Upper lobe of left lung (tissue), 6 donors: ENCODE measurements at regions not wholly inside any gene's neighbourhood (a gene's known extent, or its start where the extent isn't known, plus 50 kb on each side); places are given as distances from the start of the nearest gene placed in this dataset.

Experiments
- ATAC-seq, 2 donors: fragments of 200-7000 bp; cut with Tn5 transposase; one replicate each; pipeline ENCODE4 v1.9.1; 2022; ENCODE audit warnings: mild to moderate bottlenecking in 2 of 2, moderate library complexity in 2 of 2; ENCODE audit not compliant: low FRiP score in 2 of 2
- DNase-seq, 2 donors: peaks; one replicate each; pipeline ENCODE4 v3.0.0-alpha.2; 2019 to 2020
- H3K27ac ChIP-seq, 4 donors: fragments of 200-600 bp; sonication (generic); one replicate each; pipeline ENCODE4 v1.5.1; 2016 to 2019
- H3K27me3 ChIP-seq, 4 donors: fragments of 200-600 bp; sonication (generic); one replicate each; pipeline ENCODE4 v1.5.1; 2017 to 2019
- H3K36me3 ChIP-seq, 4 donors: fragments of 200-600 bp; sonication (generic); one replicate each; pipeline ENCODE4 v1.5.1; 2016 to 2019
- H3K4me1 ChIP-seq, 4 donors: fragments of 200-600 bp; sonication (generic); one replicate each; pipeline ENCODE4 v1.5.1; 2018 to 2019
- H3K4me3 ChIP-seq, 4 donors: fragments of 200-600 bp; sonication (generic); one replicate each; pipeline ENCODE4 v1.5.1; 2017 to 2019; ENCODE audit warnings: mild to moderate bottlenecking in 2 of 4, moderate library complexity in 1 of 4
- H3K9me3 ChIP-seq, 4 donors: fragments of 200-600 bp; sonication (generic); one replicate each; pipeline ENCODE4 v1.5.1; 2018 to 2019
- EP300 ChIP-seq, 4 donors: sonication (generic); formaldehyde crosslinking; IDR thresholded peaks; one replicate each; pipeline ENCODE4 v1.5.1; 2017; ENCODE audit warnings: antibody characterized with exemption in 4 of 4, control low read depth in 2 of 4
- POLR2A ChIP-seq, 4 donors: fragments of 450-650 bp; IDR thresholded peaks; one replicate each; pipeline ENCODE4 v1.5.1; 2016 to 2017; ENCODE audit warnings: antibody characterized with exemption in 4 of 4, mild to moderate bottlenecking in 2 of 4
- POLR2AphosphoS5 ChIP-seq, 2 donors: sonication (generic); formaldehyde crosslinking; IDR thresholded peaks; one replicate each; pipeline ENCODE4 v1.5.1; 2017; ENCODE audit warnings: antibody characterized with exemption in 2 of 2
- WGBS, 2 donors: methylation state at CpG; one replicate each; pipeline ENCODE4 v1.1.5; 2017 to 2018; 5-methylcytosine and 5-hydroxymethylcytosine counted together
- TF ChIP-seq, protein P1 (sequence below), 6 experiments: fragments of 450-650 bp in 4 of 6; fragments of 200-600 bp in 2 of 6; sonication (generic) in 2 of 6; IDR thresholded peaks; one replicate each; pipeline ENCODE4 v1.5.1; 2016 to 2019; ENCODE audit warnings: antibody characterized with exemption in 6 of 6
- donor health status: DM: no; HTN: no; CAD: no; lungs with moderate emphysema.
- donor health status: DM: no; HTN: yes; CAD: no; lungs with severe emphysema.

- ATAC-seq, result no peak
- DNase-seq, result no peak
- Histone ChIP-seq H3K36me3 (no peaks in the 10 kb centered on the region), H3K9me3 (peaks cover 5 to 14% (median 9%) of the 10 kb centered on the region in 4 donors), H3K4me1 (peaks cover 0 to 4% (median 0%) of the 10 kb centered on the region in 4 donors), H3K27me3 (no peaks in the 10 kb centered on the region), H3K4me3 (no peak overlapping the region), H3K27ac (no peak overlapping the region)
- WGBS, 2 donors, result 95 to 97% methylated on average over 2 of the region's 2 CpGs
- TF ChIP-seq EP300 (IDR thresholded peaks at IDR 0.05), result no peak
- no peak for TF ChIP-seq POLR2A (IDR thresholded peaks at IDR 0.05)
- TF ChIP-seq, protein P1, sequence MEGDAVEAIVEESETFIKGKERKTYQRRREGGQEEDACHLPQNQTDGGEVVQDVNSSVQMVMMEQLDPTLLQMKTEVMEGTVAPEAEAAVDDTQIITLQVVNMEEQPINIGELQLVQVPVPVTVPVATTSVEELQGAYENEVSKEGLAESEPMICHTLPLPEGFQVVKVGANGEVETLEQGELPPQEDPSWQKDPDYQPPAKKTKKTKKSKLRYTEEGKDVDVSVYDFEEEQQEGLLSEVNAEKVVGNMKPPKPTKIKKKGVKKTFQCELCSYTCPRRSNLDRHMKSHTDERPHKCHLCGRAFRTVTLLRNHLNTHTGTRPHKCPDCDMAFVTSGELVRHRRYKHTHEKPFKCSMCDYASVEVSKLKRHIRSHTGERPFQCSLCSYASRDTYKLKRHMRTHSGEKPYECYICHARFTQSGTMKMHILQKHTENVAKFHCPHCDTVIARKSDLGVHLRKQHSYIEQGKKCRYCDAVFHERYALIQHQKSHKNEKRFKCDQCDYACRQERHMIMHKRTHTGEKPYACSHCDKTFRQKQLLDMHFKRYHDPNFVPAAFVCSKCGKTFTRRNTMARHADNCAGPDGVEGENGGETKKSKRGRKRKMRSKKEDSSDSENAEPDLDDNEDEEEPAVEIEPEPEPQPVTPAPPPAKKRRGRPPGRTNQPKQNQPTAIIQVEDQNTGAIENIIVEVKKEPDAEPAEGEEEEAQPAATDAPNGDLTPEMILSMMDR (IDR thresholded peaks at IDR 0.05), result no peak
- no peak for TF ChIP-seq POLR2AphosphoS5 (IDR thresholded peaks at IDR 0.05)
These were observed 493.7 kb downstream of the ETS1 start for GRCh38 chr11:128093689-128094088.

- peaks cover 5 to 14% (median 9%) of the 10 kb centered on the region in 4 donors for H3K9me3 ChIP-seq
- DNase-seq (no peak), ATAC-seq (no peak)
- H3K36me3 ChIP-seq, result no peaks in the 10 kb centered on the region
- no peak overlapping the region for H3K4me3 ChIP-seq
- H3K27me3 ChIP-seq, result no peaks in the 10 kb centered on the region
- H3K27ac ChIP-seq, result no peak overlapping the region
- H3K4me1 ChIP-seq, result no peaks in the 10 kb centered on the region
- TF ChIP-seq, protein P1 (IDR thresholded peaks at IDR 0.05), result no peak
- no peak for TF ChIP-seq POLR2A (IDR thresholded peaks at IDR 0.05)
- TF ChIP-seq EP300 (IDR thresholded peaks at IDR 0.05), result no peak
- TF ChIP-seq POLR2AphosphoS5 (IDR thresholded peaks at IDR 0.05), result no peak
- 89 to 91% methylated on average over 1 of the region's 1 CpG for WGBS, 2 donors
These were observed 497.4 kb downstream of the ETS1 start for GRCh38 chr11:128089962-128090361.

GRCh38 chr11:128086794-128087193, 500.6 kb downstream of the ETS1 start:
- H3K27me3 ChIP-seq, result no peaks in the 10 kb centered on the region
- H3K36me3 ChIP-seq, result no peaks in the 10 kb centered on the region
- H3K4me1 ChIP-seq, result no peaks in the 10 kb centered on the region
- TF ChIP-seq, protein P1 (IDR thresholded peaks at IDR 0.05), result no peak
- TF ChIP-seq POLR2A (IDR thresholded peaks at IDR 0.05) (no peak), POLR2AphosphoS5 (IDR thresholded peaks at IDR 0.05) (no peak), EP300 (IDR thresholded peaks at IDR 0.05) (no peak)
- ATAC-seq (no peak), DNase-seq (no peak)
- 94% methylated on average over 2 of the region's 2 CpGs for WGBS, 2 donors
- H3K4me3 ChIP-seq, result no peak overlapping the region
- H3K27ac ChIP-seq, result no peak overlapping the region
- peaks cover 5 to 14% (median 9%) of the 10 kb centered on the region in 4 donors for H3K9me3 ChIP-seq

DNA sequence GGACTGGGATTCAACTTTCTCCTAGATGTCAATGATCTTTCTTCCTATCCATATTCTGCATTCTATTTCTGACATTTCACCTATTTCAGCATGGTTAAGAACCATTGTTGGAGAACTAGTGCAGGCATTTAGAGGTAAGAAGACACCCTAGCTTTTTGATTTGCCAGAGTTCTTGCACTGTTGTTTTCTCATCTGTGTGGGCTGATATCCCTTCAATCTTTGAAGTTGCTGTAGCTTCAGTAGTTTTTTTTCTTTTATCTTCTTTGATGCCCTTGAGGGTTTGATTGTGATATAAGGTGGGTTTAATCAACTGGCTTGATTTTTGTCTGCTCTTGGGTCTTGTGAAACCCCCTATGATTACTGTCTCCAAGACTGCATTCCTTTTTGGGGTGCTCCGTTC, 502.1 kb downstream of the ETS1 start:
- ATAC-seq (no peak), DNase-seq (no peak)
- 0 to 40% methylated on average over 1 of the region's 1 CpG for WGBS, 2 donors
- no peak overlapping the region for H3K4me3 ChIP-seq
- no peaks in the 10 kb centered on the region for H3K27me3 ChIP-seq
- no peaks in the 10 kb centered on the region for H3K36me3 ChIP-seq
- no peak overlapping the region for H3K27ac ChIP-seq
- no peaks in the 10 kb centered on the region for H3K4me1 ChIP-seq
- TF ChIP-seq EP300 (IDR thresholded peaks at IDR 0.05) (no peak), POLR2A (IDR thresholded peaks at IDR 0.05) (no peak), POLR2AphosphoS5 (IDR thresholded peaks at IDR 0.05) (no peak)
- TF ChIP-seq, protein P1 (IDR thresholded peaks at IDR 0.05), result no peak
- H3K9me3 ChIP-seq, result peaks cover 5 to 14% (median 8%) of the 10 kb centered on the region in 4 donors

DNA sequence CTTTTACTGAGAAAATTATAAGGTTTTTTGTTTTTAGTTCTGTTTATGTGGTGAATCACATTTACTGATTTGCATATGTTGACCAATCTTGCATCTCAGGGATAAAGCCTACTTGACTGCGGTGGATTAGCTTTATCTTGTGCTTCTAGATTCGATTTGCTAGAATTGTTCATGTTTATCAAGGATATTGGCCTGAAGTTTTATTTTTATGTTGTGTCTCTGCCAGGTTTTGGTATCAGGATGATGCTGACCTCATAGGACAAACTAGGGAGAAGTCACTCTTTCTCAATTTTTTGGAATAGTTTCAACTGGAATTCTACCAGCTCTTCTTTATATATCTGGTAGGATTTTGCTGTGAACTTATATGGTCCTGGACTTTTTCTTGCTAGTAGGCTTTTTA, 504.8 kb downstream of the ETS1 start:
- no peaks in the 10 kb centered on the region for H3K27me3 ChIP-seq
- no peaks in the 10 kb centered on the region for H3K9me3 ChIP-seq
- WGBS, 2 donors, result 92 to 98% methylated on average over 2 of the region's 2 CpGs
- H3K4me1 ChIP-seq, result no peaks in the 10 kb centered on the region
- DNase-seq, result no peak
- TF ChIP-seq POLR2AphosphoS5 (IDR thresholded peaks at IDR 0.05) (no peak), POLR2A (IDR thresholded peaks at IDR 0.05) (no peak), EP300 (IDR thresholded peaks at IDR 0.05) (no peak)
- TF ChIP-seq, protein P1 (IDR thresholded peaks at IDR 0.05), result no peak
- no peak overlapping the region for H3K4me3 ChIP-seq
- no peak overlapping the region for H3K27ac ChIP-seq
- no peak for ATAC-seq
- H3K36me3 ChIP-seq, result no peaks in the 10 kb centered on the region
